ENCODE measurements at regions not wholly inside any gene's neighbourhood (a gene's known extent, or its start where the extent isn't known, plus 50 kb on each side); places are given as distances from the start of the nearest gene placed in this dataset.

GRCh38 chr11:80390505-80390904 lies 949.7 kb upstream of the TENM4 start:
- Histone ChIP-seq H3K9ac (ENCODE audit: low read depth, low read length) (no peak overlapping the region), H3K36me3 (ENCODE audit: insufficient read depth, low read length) (no peaks in the 10 kb centered on the region), H3K4me1 (ENCODE audit: insufficient read depth, low read length) (peaks cover 7% of the 10 kb centered on the region; the same call in 1 of the 2 replicates), H3K9me3 (ENCODE audit: control insufficient read depth, insufficient read depth, low read length) (no peaks in the 10 kb centered on the region)

- no peaks in the 10 kb centered on the region for H3K36me3 ChIP-seq (ENCODE audit: insufficient read depth, low read length)
- no peak overlapping the region for H3K9ac ChIP-seq (ENCODE audit: low read depth, low read length)
- peaks cover 7% of the 10 kb centered on the region; the same call in 1 of the 2 replicates for H3K4me1 ChIP-seq (ENCODE audit: insufficient read depth, low read length)
- no peaks in the 10 kb centered on the region; the same call in 1 of the 2 replicates for H3K9me3 ChIP-seq (ENCODE audit: control insufficient read depth, insufficient read depth, low read length)
These were observed 947.7 kb upstream of the TENM4 start for GRCh38 chr11:80388536-80388935.

- no peak overlapping the region for H3K9ac ChIP-seq (ENCODE audit: low read depth, low read length)
- peaks cover 7% of the 10 kb centered on the region; the same call in 1 of the 2 replicates for H3K4me1 ChIP-seq (ENCODE audit: insufficient read depth, low read length)
- H3K36me3 ChIP-seq (ENCODE audit: insufficient read depth, low read length), result no peaks in the 10 kb centered on the region
- no peaks in the 10 kb centered on the region; the same call in 1 of the 2 replicates for H3K9me3 ChIP-seq (ENCODE audit: control insufficient read depth, insufficient read depth, low read length)
These were observed 947.3 kb upstream of the TENM4 start for GRCh38 chr11:80388130-80388529.

GRCh38 chr11:80383655-80384054 lies 942.8 kb upstream of the TENM4 start:
- H3K9ac ChIP-seq (ENCODE audit: low read depth, low read length), result no peak overlapping the region
- H3K4me1 ChIP-seq (ENCODE audit: insufficient read depth, low read length), result peaks cover 16% of the 10 kb centered on the region; the same call in 1 of the 2 replicates
- H3K9me3 ChIP-seq (ENCODE audit: control insufficient read depth, insufficient read depth, low read length), result no peaks in the 10 kb centered on the region; the same call in 1 of the 2 replicates
- no peaks in the 10 kb centered on the region for H3K36me3 ChIP-seq (ENCODE audit: insufficient read depth, low read length)

DNA sequence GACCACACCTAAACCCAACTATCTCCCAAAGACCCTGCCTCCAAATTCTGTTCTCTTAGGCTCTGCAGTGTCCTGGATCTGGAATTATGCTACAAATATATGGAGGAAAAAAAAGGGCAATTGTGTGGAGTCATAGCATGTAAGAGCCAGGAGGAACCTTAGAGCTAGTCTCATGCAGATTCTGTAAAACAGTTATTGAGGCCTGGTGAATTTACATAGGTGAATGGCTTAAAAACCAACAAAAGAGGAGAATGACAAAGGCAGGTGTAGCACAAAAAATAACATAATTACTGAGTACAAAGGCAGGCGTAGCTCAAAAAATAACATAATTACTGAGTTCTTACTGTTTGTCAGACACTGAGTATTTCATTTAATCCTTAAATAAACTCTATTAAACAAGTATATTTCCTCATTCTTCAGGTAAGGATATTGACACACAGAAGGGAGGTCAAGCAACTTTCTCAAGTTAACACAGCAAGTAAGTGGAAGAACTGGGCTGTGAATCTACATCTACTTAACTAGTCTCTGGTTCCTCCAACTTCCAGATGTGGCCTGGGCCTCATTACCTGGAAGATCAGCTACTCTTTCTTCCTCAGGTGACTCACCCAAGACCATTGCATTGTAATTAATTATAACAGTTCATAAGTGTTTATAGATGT lies 938.9 kb upstream of the TENM4 start:
- H3K9me3 ChIP-seq (ENCODE audit: control insufficient read depth, insufficient read depth, low read length), result no peaks in the 10 kb centered on the region; the same call in 1 of the 2 replicates
- H3K36me3 ChIP-seq (ENCODE audit: insufficient read depth, low read length), result no peaks in the 10 kb centered on the region
- H3K9ac ChIP-seq (ENCODE audit: low read depth, low read length), result no peak overlapping the region
- peaks cover 12% of the 10 kb centered on the region; the same call in 1 of the 2 replicates for H3K4me1 ChIP-seq (ENCODE audit: insufficient read depth, low read length)

- Histone ChIP-seq H3K36me3 (ENCODE audit: insufficient read depth, low read length) (no peaks in the 10 kb centered on the region), H3K9ac (ENCODE audit: low read depth, low read length) (no peak overlapping the region), H3K9me3 (ENCODE audit: control insufficient read depth, insufficient read depth, low read length) (no peaks in the 10 kb centered on the region), H3K4me1 (ENCODE audit: insufficient read depth, low read length) (no peaks in the 10 kb centered on the region)
These were observed 931.1 kb upstream of the TENM4 start for GRCh38 chr11:80371931-80372330.

GRCh38 chr11:80365980-80366379 lies 925.1 kb upstream of the TENM4 start:
- no peaks in the 10 kb centered on the region for H3K4me1 ChIP-seq (ENCODE audit: insufficient read depth, low read length)
- H3K9ac ChIP-seq (ENCODE audit: low read depth, low read length), result no peak overlapping the region
- no peaks in the 10 kb centered on the region for H3K36me3 ChIP-seq (ENCODE audit: insufficient read depth, low read length)
- H3K9me3 ChIP-seq (ENCODE audit: control insufficient read depth, insufficient read depth, low read length), result no peaks in the 10 kb centered on the region

- Histone ChIP-seq H3K9ac (ENCODE audit: low read depth, low read length) (no peak overlapping the region), H3K36me3 (ENCODE audit: insufficient read depth, low read length) (no peaks in the 10 kb centered on the region), H3K9me3 (ENCODE audit: control insufficient read depth, insufficient read depth, low read length) (no peaks in the 10 kb centered on the region), H3K4me1 (ENCODE audit: insufficient read depth, low read length) (no peaks in the 10 kb centered on the region)
These were observed 924.4 kb upstream of the TENM4 start for GRCh38 chr11:80365076-80365725.

DNA sequence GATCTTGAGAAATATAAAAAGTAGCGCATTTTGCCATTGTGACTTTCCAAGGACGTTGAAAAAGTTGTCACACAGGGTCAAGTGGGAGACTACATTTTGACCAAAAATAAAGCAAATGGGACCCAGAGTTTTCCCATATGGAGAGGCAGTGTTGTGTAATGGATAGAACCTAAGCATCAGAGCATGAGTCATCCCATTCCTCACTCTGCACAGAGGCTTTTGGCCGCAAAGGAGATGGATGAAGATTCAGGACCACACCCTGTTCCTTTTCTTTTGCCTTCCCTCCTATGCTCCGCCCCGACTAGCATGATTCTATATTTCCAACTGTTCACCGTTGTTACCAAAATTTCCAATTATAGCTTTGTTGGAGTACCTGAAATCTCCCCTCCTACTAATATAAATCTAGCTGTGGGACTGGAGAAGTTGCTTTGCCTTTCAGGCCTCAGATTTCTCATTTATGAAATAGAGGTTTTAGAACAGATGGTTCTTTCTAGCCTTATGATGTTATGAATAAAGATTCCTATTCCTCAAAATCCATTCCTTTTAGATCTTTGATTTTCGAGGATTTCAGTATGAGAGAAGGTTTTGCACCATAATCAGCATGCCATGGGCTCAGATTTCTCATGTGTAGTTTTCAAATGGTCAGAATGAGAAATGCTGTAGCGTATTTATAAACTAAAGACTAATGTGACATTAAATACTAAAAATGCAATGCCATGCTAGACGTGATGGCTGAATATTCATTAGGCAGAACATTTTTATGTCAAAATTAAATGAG lies 921.9 kb upstream of the TENM4 start:
- no peak overlapping the region for H3K9ac ChIP-seq (ENCODE audit: low read depth, low read length)
- no peaks in the 10 kb centered on the region for H3K9me3 ChIP-seq (ENCODE audit: control insufficient read depth, insufficient read depth, low read length)
- H3K36me3 ChIP-seq (ENCODE audit: insufficient read depth, low read length), result no peaks in the 10 kb centered on the region
- no peaks in the 10 kb centered on the region for H3K4me1 ChIP-seq (ENCODE audit: insufficient read depth, low read length)

GRCh38 chr11:80355251-80355650 lies 914.4 kb upstream of the TENM4 start:
- no peaks in the 10 kb centered on the region for H3K9me3 ChIP-seq (ENCODE audit: control insufficient read depth, insufficient read depth, low read length)
- H3K4me1 ChIP-seq (ENCODE audit: insufficient read depth, low read length), result no peaks in the 10 kb centered on the region
- H3K36me3 ChIP-seq (ENCODE audit: insufficient read depth, low read length), result no peaks in the 10 kb centered on the region
- no peak overlapping the region for H3K9ac ChIP-seq (ENCODE audit: low read depth, low read length)

DNA sequence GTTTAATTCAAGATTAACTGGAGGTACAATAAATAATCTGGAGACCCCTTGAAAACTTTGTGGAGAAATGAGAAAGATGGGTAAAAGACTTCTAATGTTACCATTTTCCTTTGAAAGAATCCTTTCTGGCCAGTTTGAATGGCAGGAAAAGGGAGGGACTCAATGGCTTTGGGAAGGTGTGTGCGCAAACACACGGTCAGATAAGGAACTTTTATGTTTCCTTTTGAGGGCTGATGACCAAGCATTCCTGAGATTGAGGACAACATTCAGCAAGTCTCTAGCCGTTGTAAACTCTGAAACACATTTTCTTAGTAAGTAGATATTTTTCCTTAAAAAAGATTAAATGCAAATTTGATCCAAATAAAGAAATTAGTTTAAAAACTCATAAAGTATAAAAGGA lies 909.7 kb upstream of the TENM4 start:
- Histone ChIP-seq H3K4me1 (ENCODE audit: insufficient read depth, low read length) (no peaks in the 10 kb centered on the region), H3K9ac (ENCODE audit: low read depth, low read length) (no peak overlapping the region), H3K36me3 (ENCODE audit: insufficient read depth, low read length) (no peaks in the 10 kb centered on the region), H3K9me3 (ENCODE audit: control insufficient read depth, insufficient read depth, low read length) (no peaks in the 10 kb centered on the region)

DNA sequence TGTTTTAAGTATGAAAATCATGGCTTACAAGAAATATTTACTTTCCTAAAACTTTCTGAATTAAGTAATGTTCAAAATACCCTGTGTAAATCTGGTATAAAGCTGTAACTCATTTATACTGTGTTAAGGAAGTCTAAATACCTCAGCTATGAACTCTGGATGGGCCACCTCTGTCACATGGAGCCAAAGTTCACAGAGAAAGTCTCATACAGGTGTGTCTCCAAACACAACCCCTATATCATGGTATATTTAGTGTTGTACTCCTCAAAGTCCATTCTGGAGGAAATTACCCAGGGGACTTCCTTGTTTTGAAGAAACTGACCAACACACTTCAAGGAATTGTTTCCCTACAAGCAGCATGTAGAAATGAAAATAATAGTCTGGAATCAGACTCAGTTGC lies 909.2 kb upstream of the TENM4 start:
- H3K9me3 ChIP-seq (ENCODE audit: control insufficient read depth, insufficient read depth, low read length), result no peaks in the 10 kb centered on the region
- H3K4me1 ChIP-seq (ENCODE audit: insufficient read depth, low read length), result no peaks in the 10 kb centered on the region
- H3K9ac ChIP-seq (ENCODE audit: low read depth, low read length), result no peak overlapping the region
- H3K36me3 ChIP-seq (ENCODE audit: insufficient read depth, low read length), result no peaks in the 10 kb centered on the region

DNA sequence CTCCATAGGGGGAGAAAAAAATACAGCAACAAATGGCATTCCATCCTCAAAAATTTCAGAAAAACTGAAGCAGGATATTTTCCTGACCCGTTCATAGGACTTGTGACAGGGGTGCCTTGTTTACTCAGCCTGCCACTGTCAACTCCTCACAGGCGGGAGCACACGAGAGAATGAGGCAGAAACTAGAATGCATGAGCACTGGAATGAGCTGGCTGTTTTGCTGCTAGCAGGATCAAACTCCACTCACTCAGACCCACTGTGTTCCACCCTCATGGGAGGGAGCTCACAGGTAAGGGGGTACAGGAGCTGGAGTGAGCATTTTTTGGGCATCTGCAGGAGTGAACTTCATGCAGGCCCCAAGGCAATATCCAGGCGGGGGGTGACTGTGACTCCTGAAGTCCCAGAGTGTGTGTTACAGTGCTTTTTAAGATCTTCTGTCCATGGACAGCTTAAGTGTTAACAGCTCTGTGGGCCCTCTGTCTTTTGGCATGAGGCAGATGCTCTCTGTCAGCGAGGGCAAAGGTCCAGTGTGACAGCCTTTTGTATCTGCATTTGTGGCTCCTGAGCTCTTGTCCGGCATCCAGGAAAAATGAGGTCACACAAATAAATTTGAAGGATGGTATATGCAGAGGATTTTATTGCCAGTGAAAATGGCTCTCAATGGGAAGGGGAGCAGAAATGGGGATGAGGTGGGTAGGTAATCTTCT lies 905.7 kb upstream of the TENM4 start:
- H3K36me3 ChIP-seq (ENCODE audit: insufficient read depth, low read length), result no peaks in the 10 kb centered on the region
- H3K4me1 ChIP-seq (ENCODE audit: insufficient read depth, low read length), result no peaks in the 10 kb centered on the region
- no peaks in the 10 kb centered on the region for H3K9me3 ChIP-seq (ENCODE audit: control insufficient read depth, insufficient read depth, low read length)
- no peak overlapping the region for H3K9ac ChIP-seq (ENCODE audit: low read depth, low read length)

GRCh38 chr11:80343436-80343835 lies 902.6 kb upstream of the TENM4 start:
- H3K36me3 ChIP-seq (ENCODE audit: insufficient read depth, low read length), result no peaks in the 10 kb centered on the region
- H3K9ac ChIP-seq (ENCODE audit: low read depth, low read length), result no peak overlapping the region
- H3K9me3 ChIP-seq (ENCODE audit: control insufficient read depth, insufficient read depth, low read length), result no peaks in the 10 kb centered on the region
- no peaks in the 10 kb centered on the region for H3K4me1 ChIP-seq (ENCODE audit: insufficient read depth, low read length)

Measured in ES-I3 (cell line).